HG03039 (cell line): ENCODE measurements at regions not wholly inside any gene's neighbourhood (a gene's known extent, or its start where the extent isn't known, plus 50 kb on each side); places are given as distances from the start of the nearest gene placed in this dataset.
A peak's percentile ranks its signal among the peaks of the same experiment; 100 is the strongest.
"Not testable (repeated sequence)": the region's sequence is repeated elsewhere in the genome, so short reads cannot be mapped to it uniquely, and the experiment has no call there.

Source experiments
- ATAC-seq: cut with Tn5 transposase; IDR thresholded peaks from one replicate; pipeline ENCODE4 v1.9.1; 2021; ENCODE audit warnings: mild to moderate bottlenecking, moderate library complexity; ENCODE audit not compliant: unreplicated experiment

DNA sequence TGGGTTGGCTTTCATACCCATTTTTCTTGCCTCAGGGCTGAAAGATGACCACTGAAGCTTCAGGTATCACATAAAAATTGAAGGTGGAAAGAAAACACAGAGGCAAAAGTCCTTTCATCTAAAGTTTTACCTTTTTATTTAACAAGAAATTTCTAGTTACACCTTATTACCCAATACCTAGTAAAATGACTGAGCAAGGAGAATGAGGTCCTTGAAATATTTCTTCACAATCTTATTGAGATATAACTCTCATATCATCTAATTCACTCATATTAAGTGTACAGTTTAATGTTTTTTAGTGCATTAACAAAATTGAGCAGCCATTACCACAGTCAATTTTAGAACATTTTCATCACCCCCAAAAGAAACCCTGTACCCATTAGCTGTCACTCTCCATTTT, 112.9 kb upstream of the ADTRP start:
- ATAC-seq, result no peak

GRCh38 chr6:11890849-11891248, 112.2 kb upstream of the ADTRP start:
- no peak for ATAC-seq

GRCh38 chr6:11890209-11890608, 111.6 kb upstream of the ADTRP start:
- no peak for ATAC-seq

DNA sequence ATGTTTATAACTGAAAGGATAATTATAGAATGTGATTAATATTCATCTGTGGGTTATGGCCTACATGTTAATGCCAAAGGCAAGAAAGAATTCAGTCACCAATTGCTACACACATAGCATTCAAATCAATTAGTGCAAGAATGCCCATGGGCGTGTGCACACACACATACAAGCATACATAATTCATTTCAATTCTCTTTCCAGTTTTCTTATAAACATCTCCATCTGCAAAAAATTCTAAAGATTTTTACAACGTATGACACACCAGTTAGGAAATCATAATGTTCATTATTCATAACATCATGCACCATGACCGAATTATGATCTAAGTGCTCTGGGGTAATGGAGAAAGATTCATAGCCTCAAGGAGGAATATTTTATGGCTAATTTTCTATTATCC, 111.0 kb upstream of the ADTRP start:
- ATAC-seq, result no peak

GRCh38 chr6:11888727-11889126, 110.1 kb upstream of the ADTRP start:
- ATAC-seq, result no peak

GRCh38 chr6:11885159-11885558, 106.6 kb upstream of the ADTRP start:
- no peak for ATAC-seq

DNA sequence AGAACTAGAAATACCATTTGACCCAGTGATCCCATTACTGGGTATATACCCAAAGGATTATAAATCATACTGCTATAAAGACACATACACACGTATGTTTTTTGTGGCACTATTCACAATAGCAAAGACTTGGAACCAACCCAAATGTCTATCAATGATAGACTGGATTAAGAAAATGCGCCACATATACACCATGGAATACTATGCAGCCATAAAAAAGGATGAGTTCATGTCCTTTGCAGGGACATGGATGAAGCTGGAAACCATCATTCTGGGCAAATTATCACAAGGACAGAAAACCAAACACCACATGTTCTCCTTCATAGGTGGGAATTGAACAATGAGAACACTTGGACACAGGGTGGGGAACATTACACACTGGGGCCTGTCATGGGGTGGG, 104.9 kb upstream of the ADTRP start:
- not testable (repeated sequence) for ATAC-seq

GRCh38 chr6:11880156-11880555, 101.6 kb upstream of the ADTRP start:
- ATAC-seq, result not testable (repeated sequence)

GRCh38 chr6:11878735-11879134, 100.1 kb upstream of the ADTRP start:
- no peak for ATAC-seq

DNA sequence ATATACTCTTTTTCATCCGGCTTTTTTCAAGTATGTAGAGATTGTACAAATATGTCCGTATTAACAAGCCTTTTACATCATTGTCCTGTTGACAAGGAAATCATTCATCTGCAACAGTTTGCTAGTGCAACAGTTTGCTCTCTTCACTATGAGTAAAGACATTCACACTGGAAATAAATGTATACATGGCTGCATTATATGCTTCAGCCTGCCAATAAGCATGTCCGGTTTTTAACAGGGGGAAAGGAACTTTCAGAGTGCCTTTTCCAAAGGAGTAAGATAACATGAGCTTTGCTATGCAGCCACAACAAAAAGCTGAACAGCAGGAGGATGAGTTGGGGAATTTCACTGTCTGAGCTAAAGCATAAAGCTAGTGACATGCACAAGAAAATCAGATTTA, 99.4 kb upstream of the ADTRP start:
- no peak for ATAC-seq

GRCh38 chr6:11876934-11877433, 98.4 kb upstream of the ADTRP start:
- ATAC-seq, result peak; percentile 65

DNA sequence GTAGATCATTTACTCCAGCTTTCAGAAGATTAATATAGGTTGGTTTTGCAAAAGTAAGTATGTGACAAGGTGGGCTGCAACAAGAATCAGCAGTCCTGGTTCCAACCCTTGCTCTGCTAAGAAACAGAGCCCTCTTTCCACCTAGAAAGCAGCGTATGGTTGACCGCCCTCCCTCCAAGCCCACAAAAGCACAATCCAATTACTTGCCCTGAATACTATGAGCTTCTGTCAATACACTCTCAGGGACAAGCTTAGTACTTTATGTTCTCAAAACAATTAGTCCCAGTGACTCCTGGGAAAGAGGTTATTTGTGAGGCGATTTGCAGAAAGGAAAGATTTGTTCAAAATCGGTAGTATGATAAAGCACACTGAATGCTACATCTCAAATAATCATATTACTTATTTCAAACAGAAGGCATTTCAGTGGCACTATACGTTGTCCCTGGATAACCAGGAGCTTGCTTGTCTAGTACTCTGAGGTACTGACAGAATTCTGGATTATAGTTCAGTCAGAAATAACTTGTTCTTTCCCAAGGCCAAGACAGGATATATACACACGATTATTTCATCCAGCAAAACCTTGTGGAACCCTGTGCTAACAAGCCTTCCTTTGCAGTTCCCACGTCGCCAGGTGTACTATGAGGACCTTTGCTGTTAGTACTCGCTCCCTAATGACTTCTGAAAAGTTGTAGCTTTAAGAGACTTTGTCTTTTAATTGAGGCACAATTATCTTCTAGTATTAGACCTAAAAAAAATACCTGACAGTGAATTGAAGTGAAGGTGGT, 96.9 kb upstream of the ADTRP start:
- ATAC-seq, result no peak

DNA sequence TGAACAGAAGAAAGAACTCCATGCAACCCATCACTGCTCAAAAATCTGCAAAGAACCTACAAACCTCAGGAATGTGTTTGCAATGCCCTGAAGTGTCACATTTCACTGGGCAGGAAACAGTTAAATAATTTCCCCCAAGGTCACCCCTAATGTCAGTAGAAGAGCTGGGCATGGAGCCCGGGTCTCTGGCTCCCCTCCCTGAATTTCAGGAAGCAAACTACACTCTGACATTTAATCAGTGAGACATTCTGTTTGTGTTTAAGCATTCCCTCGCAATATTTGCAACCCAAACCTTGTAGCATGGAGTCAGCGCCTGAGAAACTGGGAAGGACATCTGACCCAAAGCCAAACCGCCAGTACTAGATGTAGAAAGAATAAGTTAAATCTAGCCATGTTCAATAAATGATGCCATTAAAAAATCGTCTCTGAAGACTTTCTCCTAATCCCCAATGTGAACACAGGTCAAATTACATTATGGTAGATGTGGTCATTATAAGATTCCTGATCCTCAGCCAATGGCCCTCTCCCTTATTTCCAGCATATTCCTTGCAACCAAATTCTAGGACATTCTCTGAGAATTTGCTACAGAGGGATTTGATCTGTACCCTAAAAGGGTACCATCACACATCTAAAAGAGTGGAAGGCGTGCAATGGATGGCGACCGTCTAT, 91.2 kb upstream of the ADTRP start:
- ATAC-seq, result no peak

DNA sequence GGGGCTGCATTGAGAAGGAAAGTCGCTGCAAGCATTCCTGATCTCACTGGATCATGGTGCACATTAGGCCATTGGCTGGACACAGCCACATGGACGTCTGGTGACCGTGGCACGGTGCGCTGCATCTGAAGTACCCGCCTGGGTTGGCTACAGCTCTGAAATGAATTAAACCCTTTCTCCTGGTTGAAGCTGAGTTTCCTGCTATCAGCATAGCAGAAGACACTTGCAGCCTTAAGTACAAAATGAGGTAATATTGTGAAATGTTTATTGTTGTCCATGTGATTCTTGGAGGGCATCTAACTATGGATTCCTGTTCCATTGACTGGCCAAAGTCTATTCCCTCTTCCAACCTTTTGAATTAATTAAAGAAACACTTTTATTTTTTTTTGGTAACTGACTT, 89.8 kb upstream of the ADTRP start:
- no peak for ATAC-seq

DNA sequence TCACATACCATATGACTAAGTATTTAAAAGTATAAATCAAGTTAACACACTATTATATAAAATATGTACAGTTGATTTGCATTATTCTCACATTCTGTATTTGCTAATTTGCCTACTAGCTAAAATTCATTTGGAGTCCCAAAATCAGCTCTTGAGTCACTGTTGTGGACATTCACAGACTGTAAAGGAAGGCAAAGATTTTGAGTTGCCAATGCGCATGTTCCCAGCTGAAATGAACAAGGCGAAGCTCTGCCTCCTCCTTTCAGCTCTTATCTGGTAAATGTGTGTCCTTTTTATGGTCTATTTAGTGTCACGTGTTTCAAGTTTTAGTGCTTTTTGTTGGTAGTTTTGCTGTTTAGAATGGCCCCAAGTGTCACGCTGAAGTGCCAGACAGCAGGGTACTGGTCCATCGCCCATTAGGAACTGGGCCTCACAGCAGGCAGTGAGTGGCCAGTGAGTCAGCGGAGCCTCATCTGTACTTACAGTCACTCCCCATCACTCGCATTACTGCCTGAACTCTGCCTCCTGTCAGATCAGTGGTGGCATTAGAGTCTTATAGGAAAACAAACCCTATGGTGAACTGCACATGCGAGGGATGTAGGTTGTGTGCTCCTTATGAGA, 87.2 kb upstream of the ADTRP start:
- no peak for ATAC-seq

- ATAC-seq, result no peak
Measured at GRCh38 chr6:11858439-11858838, 79.8 kb upstream of the ADTRP start.

DNA sequence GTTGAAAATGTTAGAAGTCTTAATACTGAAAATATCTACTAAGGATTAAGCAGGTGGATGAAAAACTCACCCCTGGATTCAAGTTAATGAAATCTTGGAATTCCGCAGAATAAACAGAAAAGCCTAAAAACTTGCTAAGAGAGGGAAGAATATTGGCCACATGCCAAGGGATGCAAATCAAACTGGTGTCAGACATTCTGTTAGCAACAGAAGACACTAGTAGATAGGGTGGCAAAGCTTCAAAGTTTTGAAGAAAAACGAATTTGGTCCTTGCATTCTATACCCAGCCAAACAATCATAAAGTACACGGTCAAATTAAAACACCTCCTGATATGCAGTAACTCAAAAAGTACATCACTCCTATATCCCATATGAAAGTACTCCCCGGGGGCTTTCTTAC, 77.1 kb upstream of the ADTRP start:
- no peak for ATAC-seq

DNA sequence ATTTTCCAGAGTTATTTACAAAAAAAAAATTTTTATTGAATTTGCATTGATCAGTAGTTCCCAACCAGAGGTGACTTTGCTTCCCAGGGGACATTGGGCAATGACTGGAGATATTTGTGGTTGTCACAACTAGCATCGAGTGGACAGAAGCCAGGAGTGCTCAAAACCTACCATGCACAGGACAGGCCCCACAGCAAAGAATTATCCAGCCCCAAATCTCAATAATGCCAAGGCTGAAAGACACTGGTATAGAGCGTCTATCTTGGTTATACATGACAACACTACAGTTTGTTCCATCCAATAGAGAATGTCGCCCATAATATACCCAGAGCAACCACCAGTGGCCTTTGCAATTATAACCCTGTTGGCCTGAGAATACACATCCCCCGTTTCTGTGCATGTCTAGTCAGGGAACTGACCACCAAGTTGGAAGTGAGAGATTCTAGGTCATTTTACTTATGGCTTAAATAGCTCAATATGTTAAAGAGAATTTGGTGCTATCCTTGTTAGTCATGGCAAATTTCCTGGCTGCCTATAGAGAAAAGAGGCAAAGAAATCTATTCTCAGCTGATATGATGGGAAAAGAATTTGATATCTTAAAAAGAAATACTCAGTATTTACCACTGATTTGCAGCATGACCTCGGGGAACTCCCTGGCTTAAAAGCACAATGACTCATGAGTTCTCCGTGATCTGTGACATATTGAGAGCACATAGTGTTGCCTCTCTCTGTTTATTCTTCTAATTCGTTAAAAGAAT, 76.0 kb upstream of the ADTRP start:
- ATAC-seq, result no peak

DNA sequence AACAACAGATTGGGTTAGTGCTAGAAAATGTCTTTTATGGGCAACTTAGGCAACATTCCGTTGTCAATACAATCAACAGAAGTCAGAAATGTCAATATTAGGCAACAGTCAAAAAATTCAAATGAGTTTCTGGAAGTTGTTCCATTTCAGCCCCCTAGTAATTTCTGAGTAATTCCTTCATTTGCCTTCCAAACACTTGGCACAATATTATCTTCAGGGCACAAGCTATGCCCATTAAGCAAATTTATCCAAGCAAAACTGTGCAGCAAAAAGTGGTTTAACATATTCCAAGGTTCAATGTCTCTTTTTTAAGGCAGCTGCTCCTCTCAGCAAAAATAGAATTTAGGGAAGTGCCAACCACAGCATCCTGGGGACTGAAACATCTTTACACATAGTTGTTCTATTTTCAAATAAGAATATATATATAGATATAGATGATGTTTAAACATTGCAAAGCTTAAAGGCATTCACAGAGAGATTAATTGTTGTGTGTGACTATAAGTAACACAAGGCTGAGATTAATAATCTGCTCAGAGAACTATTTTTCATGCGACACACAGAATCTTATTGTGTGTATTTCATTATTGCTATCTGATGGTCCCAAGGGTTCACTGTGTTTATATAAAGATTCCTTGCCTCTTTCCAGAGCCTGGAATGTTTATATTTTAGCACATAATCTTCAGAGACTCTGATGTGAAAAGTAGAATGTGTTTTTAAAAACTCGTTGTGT, 75.2 kb upstream of the ADTRP start:
- no peak for ATAC-seq

GRCh38 chr6:11852061-11852651, 73.6 kb upstream of the ADTRP start:
- ATAC-seq, result no peak
